Neural cell (in vitro differentiated cells): ENCODE measurements at regions not wholly inside any gene's neighbourhood (a gene's known extent, or its start where the extent isn't known, plus 50 kb on each side); places are given as distances from the start of the nearest gene placed in this dataset.

Experiments
- H2AFZ ChIP-seq: fragments of 200-600, 300-800 bp; sonication (generic), shearing (Covaris generic); 2 replicates; pipeline ENCODE4 v1.6.0; 2014; ENCODE audit warnings: low read depth, mild to moderate bottlenecking, antibody characterized with exemption, low read length, moderate library complexity
- H3F3A ChIP-seq: fragments of 200-600 bp; shearing (Covaris generic); 2 replicates; pipeline ENCODE4 v1.6.1; 2016; ENCODE audit warnings: mild to moderate bottlenecking, moderate library complexity, mixed read lengths, antibody characterized with exemption, low read length; ENCODE audit not compliant: insufficient read depth, poor library complexity, severe bottlenecking
- H3K27ac ChIP-seq: fragments of 200-600, 300-800 bp; sonication (generic), shearing (Covaris generic); 2 replicates; pipeline ENCODE4 v1.5.1; 2014; ENCODE audit warnings: mild to moderate bottlenecking, low read length, moderate library complexity
- H3K27me3 ChIP-seq: fragments of 300-800, 200-600 bp; sonication (generic), shearing (Covaris generic); 2 replicates; pipeline ENCODE4 v1.6.0; 2014; ENCODE audit warnings: mild to moderate bottlenecking, low read depth, low read length, moderate library complexity; ENCODE audit not compliant: insufficient read depth
- H3K36me3 ChIP-seq: fragments of 300-800, 200-600 bp; sonication (generic), shearing (Covaris generic); 2 replicates; pipeline ENCODE4 v1.5.1; 2014; ENCODE audit warnings: mild to moderate bottlenecking, antibody characterized with exemption, low read length, moderate library complexity; ENCODE audit not compliant: insufficient read depth
- H3K4me2 ChIP-seq: fragments of 300-800, 200-600 bp; sonication (generic), shearing (Covaris generic); 2 replicates; pipeline ENCODE4 v1.6.0; 2014; ENCODE audit warnings: mild to moderate bottlenecking, low read length
- H3K4me3 ChIP-seq: fragments of 300-800, 200-600 bp; sonication (generic), shearing (Covaris generic); 2 replicates; pipeline ENCODE4 v1.5.1; 2014; ENCODE audit warnings: mild to moderate bottlenecking, low read length, moderate library complexity
- H3K79me2 ChIP-seq: fragments of 200-600 bp; shearing (Covaris generic); replicated peaks from 2 replicates; pipeline ENCODE4 v1.6.0; 2014; ENCODE audit warnings: mild to moderate bottlenecking, low read length, moderate library complexity; ENCODE audit not compliant: insufficient read depth
- H3K9ac ChIP-seq: fragments of 300-800, 200-600 bp; sonication (generic), shearing (Covaris generic); 2 replicates; pipeline ENCODE4 v1.6.1; 2016; ENCODE audit warnings: mild to moderate bottlenecking, low read length, mixed read lengths
- H3K9me2 ChIP-seq: fragments of 200-600 bp; shearing (Covaris generic); 2 replicates; pipeline ENCODE4 v1.6.1; 2016; ENCODE audit warnings: mild to moderate bottlenecking, low read length, mixed read lengths; ENCODE audit not compliant: insufficient read depth
- H3K9me3 ChIP-seq: fragments of 200-600, 300-800 bp; sonication (generic), shearing (Covaris generic); 2 replicates; pipeline ENCODE4 v1.6.1; 2016; ENCODE audit warnings: mild to moderate bottlenecking, mixed run types, low read length, moderate library complexity, mixed read lengths
- H4K20me1 ChIP-seq: fragments of 200-600 bp; shearing (Covaris generic); 2 replicates; pipeline ENCODE4 v1.6.1; 2016; ENCODE audit warnings: mild to moderate bottlenecking, mixed run types; ENCODE audit not compliant: insufficient read depth
- EP300 ChIP-seq: fragments of 450-650 bp; conservative IDR thresholded peaks from 2 replicates; pipeline ENCODE4 v1.6.1; 2014; ENCODE audit warnings: antibody characterized with exemption, mild to moderate bottlenecking, moderate library complexity; ENCODE audit not compliant: poor library complexity, severe bottlenecking
- EZH2 ChIP-seq: fragments of 200-600, 300-800 bp; shearing (Covaris generic), sonication (generic); IDR thresholded peaks from 2 replicates; pipeline ENCODE4 v1.6.1; 2014; ENCODE audit warnings: antibody characterized with exemption, low read length, borderline replicate concordance, mild to moderate bottlenecking; ENCODE audit not compliant: insufficient read depth, poor library complexity, severe bottlenecking
- MXI1 ChIP-seq: fragments of 450-650 bp; conservative IDR thresholded peaks from 2 replicates; pipeline ENCODE4 v1.6.1; 2014; ENCODE audit warnings: antibody characterized with exemption, mild to moderate bottlenecking; ENCODE audit not compliant: poor library complexity, severe bottlenecking
- POLR2AphosphoS5 ChIP-seq: IDR thresholded peaks from 2 replicates; pipeline ENCODE4 v1.6.1; 2012
- RAD21 ChIP-seq: fragments of 450-650 bp; conservative IDR thresholded peaks from 2 replicates; pipeline ENCODE4 v1.6.1; 2014; ENCODE audit warnings: antibody characterized with exemption, mild to moderate bottlenecking, moderate library complexity
- SMC3 ChIP-seq: fragments of 450-650 bp; conservative IDR thresholded peaks from 2 replicates; pipeline ENCODE4 v1.6.1; 2014; ENCODE audit warnings: antibody characterized with exemption, mild to moderate bottlenecking, moderate library complexity; ENCODE audit not compliant: poor library complexity
- TAF1 ChIP-seq: IDR thresholded peaks from 2 replicates; pipeline ENCODE4 v1.6.1; 2012; ENCODE audit warnings: low read depth
- TF ChIP-seq, protein P1 (sequence below): IDR thresholded peaks from 2 replicates; pipeline ENCODE4 v1.6.1; 2012; ENCODE audit warnings: borderline replicate concordance
- TF ChIP-seq, protein P2 (sequence below): fragments of 450-650 bp; IDR thresholded peaks from 2 replicates; pipeline ENCODE4 v1.5.1; 2014; ENCODE audit warnings: antibody characterized with exemption, mild to moderate bottlenecking, moderate library complexity; ENCODE audit not compliant: poor library complexity, severe bottlenecking

DNA sequence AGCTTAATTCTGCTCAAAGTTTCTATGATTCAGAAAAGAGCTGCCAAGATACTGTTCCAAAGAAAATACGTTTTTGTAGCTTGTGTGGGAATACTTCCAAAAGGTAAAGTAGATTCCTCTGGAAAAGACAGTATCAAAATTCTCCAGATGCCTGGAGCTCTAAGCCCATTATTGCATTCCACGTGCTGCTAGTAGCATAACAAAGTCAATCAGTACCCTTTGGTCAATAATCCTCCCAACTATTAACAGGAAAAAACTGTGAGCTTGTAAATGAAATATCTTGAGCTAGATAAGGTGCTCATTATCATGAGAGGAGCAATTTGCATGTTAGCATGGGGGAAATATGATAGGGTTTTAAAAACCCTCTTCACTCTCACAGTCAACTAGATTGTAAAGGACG lies 229.5 kb upstream of the TYRP1 start:
- Histone ChIP-seq H3K9me3 (no peaks in the 10 kb centered on the region), H4K20me1 (no peaks in the 10 kb centered on the region), H3K9me2 (no peaks in the 10 kb centered on the region), H2AFZ (no peak overlapping the region), H3K27me3 (no peaks in the 10 kb centered on the region), H3K4me2 (no peak overlapping the region), H3K9ac (no peak overlapping the region), H3K79me2 (no peaks in the 10 kb centered on the region), H3K27ac (peak overlapping the region; percentile 48), H3K4me3 (peak overlapping the region; percentile 14), H3K36me3 (no peaks in the 10 kb centered on the region), H3F3A (no peaks in the 10 kb centered on the region)
- TF ChIP-seq TAF1, result no peak
- TF ChIP-seq SMC3, result no peak
- no peak for TF ChIP-seq RAD21
- TF ChIP-seq, protein P1, sequence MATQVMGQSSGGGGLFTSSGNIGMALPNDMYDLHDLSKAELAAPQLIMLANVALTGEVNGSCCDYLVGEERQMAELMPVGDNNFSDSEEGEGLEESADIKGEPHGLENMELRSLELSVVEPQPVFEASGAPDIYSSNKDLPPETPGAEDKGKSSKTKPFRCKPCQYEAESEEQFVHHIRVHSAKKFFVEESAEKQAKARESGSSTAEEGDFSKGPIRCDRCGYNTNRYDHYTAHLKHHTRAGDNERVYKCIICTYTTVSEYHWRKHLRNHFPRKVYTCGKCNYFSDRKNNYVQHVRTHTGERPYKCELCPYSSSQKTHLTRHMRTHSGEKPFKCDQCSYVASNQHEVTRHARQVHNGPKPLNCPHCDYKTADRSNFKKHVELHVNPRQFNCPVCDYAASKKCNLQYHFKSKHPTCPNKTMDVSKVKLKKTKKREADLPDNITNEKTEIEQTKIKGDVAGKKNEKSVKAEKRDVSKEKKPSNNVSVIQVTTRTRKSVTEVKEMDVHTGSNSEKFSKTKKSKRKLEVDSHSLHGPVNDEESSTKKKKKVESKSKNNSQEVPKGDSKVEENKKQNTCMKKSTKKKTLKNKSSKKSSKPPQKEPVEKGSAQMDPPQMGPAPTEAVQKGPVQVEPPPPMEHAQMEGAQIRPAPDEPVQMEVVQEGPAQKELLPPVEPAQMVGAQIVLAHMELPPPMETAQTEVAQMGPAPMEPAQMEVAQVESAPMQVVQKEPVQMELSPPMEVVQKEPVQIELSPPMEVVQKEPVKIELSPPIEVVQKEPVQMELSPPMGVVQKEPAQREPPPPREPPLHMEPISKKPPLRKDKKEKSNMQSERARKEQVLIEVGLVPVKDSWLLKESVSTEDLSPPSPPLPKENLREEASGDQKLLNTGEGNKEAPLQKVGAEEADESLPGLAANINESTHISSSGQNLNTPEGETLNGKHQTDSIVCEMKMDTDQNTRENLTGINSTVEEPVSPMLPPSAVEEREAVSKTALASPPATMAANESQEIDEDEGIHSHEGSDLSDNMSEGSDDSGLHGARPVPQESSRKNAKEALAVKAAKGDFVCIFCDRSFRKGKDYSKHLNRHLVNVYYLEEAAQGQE, result no peak
- no peak for TF ChIP-seq POLR2AphosphoS5
- no peak for TF ChIP-seq MXI1
- no peak for TF ChIP-seq EZH2
- TF ChIP-seq, protein P2, sequence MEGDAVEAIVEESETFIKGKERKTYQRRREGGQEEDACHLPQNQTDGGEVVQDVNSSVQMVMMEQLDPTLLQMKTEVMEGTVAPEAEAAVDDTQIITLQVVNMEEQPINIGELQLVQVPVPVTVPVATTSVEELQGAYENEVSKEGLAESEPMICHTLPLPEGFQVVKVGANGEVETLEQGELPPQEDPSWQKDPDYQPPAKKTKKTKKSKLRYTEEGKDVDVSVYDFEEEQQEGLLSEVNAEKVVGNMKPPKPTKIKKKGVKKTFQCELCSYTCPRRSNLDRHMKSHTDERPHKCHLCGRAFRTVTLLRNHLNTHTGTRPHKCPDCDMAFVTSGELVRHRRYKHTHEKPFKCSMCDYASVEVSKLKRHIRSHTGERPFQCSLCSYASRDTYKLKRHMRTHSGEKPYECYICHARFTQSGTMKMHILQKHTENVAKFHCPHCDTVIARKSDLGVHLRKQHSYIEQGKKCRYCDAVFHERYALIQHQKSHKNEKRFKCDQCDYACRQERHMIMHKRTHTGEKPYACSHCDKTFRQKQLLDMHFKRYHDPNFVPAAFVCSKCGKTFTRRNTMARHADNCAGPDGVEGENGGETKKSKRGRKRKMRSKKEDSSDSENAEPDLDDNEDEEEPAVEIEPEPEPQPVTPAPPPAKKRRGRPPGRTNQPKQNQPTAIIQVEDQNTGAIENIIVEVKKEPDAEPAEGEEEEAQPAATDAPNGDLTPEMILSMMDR, result no peak
- no peak for TF ChIP-seq EP300

DNA sequence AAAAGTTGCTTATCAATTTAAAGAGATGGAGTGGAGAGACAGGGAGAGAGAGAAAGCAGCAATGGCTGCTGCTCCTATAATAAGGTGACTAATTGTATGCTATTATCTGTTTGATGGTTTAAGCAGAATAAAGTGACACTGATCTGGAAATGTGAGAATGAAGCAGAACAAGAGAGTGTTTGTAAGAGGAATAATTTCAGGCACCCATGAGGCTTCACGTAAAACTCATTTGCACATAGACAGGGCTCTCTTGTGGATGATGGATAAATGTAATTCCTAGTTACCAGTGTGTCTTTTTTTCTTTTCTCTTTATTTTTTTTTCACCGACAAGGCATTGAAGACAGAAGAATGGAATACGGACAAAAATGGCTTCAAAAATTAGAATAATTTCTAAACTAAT lies 228.8 kb upstream of the TYRP1 start:
- peak overlapping the region; percentile 63 for H3K27ac ChIP-seq
- H3K9me2 ChIP-seq, result no peaks in the 10 kb centered on the region
- TF ChIP-seq EP300, result peak; percentile 89
- TF ChIP-seq TAF1, result no peak
- TF ChIP-seq, protein P2, result no peak
- no peak for TF ChIP-seq RAD21
- TF ChIP-seq, protein P1, result peak; percentile 53
- TF ChIP-seq EZH2, result no peak
- peak; percentile 83 for TF ChIP-seq POLR2AphosphoS5
- no peak for TF ChIP-seq SMC3
- no peak for TF ChIP-seq MXI1
- H2AFZ ChIP-seq, result no peak overlapping the region
- no peak overlapping the region for H3K9ac ChIP-seq
- no peaks in the 10 kb centered on the region for H3F3A ChIP-seq
- H3K27me3 ChIP-seq, result no peaks in the 10 kb centered on the region
- no peaks in the 10 kb centered on the region for H3K9me3 ChIP-seq
- peak overlapping the region; percentile 14 for H3K4me3 ChIP-seq
- H4K20me1 ChIP-seq, result no peaks in the 10 kb centered on the region
- H3K79me2 ChIP-seq, result no peaks in the 10 kb centered on the region
- peak overlapping the region; percentile 20 for H3K4me2 ChIP-seq
- H3K36me3 ChIP-seq, result no peaks in the 10 kb centered on the region
